HepG2 (cell line): ENCODE measurements at regions not wholly inside any gene's neighbourhood (a gene's known extent, or its start where the extent isn't known, plus 50 kb on each side); places are given as distances from the start of the nearest gene placed in this dataset.

Experiments used
- EP300 ChIP-seq, 3 experiments: sonication (generic) in 1 of 3; formaldehyde crosslinking in 1 of 3; IDR thresholded peaks; 2 replicates each; pipeline versions ENCODE4 v1.5.1 to v1.6.1; 2011 to 2020; ENCODE audit warnings: low read depth in 2 of 3, low read length in 2 of 3, borderline replicate concordance in 1 of 3, improper control_type of control experiment in 1 of 3, mild to moderate bottlenecking in 1 of 3, missing genetic modification reagents in 1 of 3, moderate library complexity in 1 of 3
- HMGA1 ChIP-seq: sonication (generic); formaldehyde crosslinking; conservative IDR thresholded peaks from 2 replicates; pipeline ENCODE4 v1.4.0; 2020; ENCODE audit warnings: missing genetic modification reagents
- KMT2A ChIP-seq: sonication (generic); formaldehyde crosslinking; IDR thresholded peaks from 2 replicates; pipeline ENCODE4 v1.4.0; 2020; ENCODE audit warnings: missing genetic modification reagents
- PHF8 ChIP-seq: sonication (generic); formaldehyde crosslinking; IDR thresholded peaks from 2 replicates; pipeline ENCODE4 v1.5.0; 2020; ENCODE audit warnings: missing genetic modification reagents
- POLR2AphosphoS2 ChIP-seq: IDR thresholded peaks from 2 replicates; pipeline ENCODE4 v1.6.1; 2011; ENCODE audit warnings: low read depth, low read length, improper control_type of control experiment
- SOX5 ChIP-seq: IDR thresholded peaks from 2 replicates; pipeline ENCODE4 v1.6.1; 2016; ENCODE audit warnings: borderline replicate concordance
- SOX6 ChIP-seq, 2 experiments: fragments of 450-650 bp in 1 of 2; sonication (generic) in 1 of 2; formaldehyde crosslinking in 1 of 2; IDR thresholded peaks; 2 replicates each; pipeline versions ENCODE4 v1.4.0 to v1.6.1; 2017 to 2020; ENCODE audit warnings: antibody characterized with exemption in 1 of 2, mild to moderate bottlenecking in 1 of 2, missing genetic modification reagents in 1 of 2
- ZNF180 ChIP-seq: sonication (generic); formaldehyde crosslinking; IDR thresholded peaks from 2 replicates; pipeline ENCODE4 v1.4.0; 2020; ENCODE audit warnings: low read depth, missing genetic modification reagents, borderline replicate concordance
- TF ChIP-seq, protein P1 (sequence below): sonication (generic); formaldehyde crosslinking; IDR thresholded peaks from 2 replicates; pipeline ENCODE4 v1.4.0; 2020; ENCODE audit warnings: mild to moderate bottlenecking, missing genetic modification reagents
- TF ChIP-seq, protein P2 (sequence below): sonication (generic); formaldehyde crosslinking; conservative IDR thresholded peaks from 2 replicates; pipeline ENCODE4 v1.5.0; 2020; ENCODE audit warnings: missing genetic modification reagents
- TF ChIP-seq, protein P3 (sequence below): IDR thresholded peaks from 2 replicates; pipeline ENCODE4 v1.4.0; 2020; ENCODE audit warnings: mild to moderate bottlenecking, missing genetic modification reagents

DNA sequence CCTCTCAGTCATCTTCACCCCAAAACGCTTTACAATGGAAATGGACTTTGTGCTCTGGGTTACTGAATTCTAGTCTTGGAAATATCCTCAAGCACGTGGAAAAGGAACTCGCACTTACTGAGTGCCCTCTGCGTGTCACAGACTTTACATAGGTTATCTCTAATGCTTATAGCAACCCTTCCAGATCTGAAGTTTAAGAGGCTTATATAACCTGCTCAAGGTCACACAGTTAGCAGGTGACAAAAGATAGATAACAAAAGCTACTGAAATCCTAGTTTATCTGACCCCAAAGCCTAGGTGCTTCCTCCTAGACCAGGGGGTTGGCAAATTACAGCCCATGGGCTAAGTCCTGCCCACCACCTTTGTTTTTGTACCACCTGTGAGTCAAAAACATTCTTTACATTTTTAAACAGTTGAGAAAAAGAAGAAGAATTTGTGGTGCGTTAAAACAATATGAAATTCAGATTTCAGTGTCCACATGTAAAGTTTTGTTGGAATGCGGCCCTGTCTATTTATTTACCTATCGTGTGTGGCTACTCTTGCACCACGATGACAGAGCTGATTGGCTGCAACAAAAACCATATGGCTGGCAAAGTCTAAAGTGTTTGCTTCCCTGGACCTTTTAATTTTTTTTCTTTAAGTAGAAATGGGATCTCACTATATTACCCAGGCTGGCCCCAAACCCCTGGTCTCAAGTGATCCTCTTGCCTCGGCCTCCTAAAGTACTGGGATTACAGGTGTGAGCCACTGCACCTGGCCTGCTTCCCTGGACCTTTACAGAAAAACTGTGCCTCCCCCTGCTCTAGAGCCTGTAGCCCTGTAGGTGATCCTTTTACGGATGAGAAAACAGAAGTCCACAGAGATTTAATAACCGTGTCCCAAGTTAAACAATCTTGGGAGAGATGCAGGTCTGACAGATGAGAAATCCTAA, 110.2 kb upstream of the RREB1 start (continued):
- TF ChIP-seq, protein P1, sequence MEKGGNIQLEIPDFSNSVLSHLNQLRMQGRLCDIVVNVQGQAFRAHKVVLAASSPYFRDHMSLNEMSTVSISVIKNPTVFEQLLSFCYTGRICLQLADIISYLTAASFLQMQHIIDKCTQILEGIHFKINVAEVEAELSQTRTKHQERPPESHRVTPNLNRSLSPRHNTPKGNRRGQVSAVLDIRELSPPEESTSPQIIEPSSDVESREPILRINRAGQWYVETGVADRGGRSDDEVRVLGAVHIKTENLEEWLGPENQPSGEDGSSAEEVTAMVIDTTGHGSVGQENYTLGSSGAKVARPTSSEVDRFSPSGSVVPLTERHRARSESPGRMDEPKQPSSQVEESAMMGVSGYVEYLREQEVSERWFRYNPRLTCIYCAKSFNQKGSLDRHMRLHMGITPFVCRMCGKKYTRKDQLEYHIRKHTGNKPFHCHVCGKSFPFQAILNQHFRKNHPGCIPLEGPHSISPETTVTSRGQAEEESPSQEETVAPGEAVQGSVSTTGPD (CRISPR knock-in tag): no peak
- TF ChIP-seq EP300 (IDR thresholded peaks at IDR 0.05; ENCODE audit: low read depth in 2 of 2, low read length in 2 of 2) (0 out of 4 replicates have a peak, but pooled peaks of 1 of the 2 experiments have one; percentile 15), EP300 (CRISPR knock-in tag; IDR thresholded peaks at IDR 0.05; ENCODE audit: borderline replicate concordance) (no peak), HMGA1 (CRISPR knock-in tag) (no peak), SOX6 (IDR thresholded peaks at IDR 0.05) (no peak), SOX6 (CRISPR knock-in tag; IDR thresholded peaks at IDR 0.05) (peak; percentile 65), KMT2A (CRISPR knock-in tag) (no peak), PHF8 (no peak), ZNF180 (no peak), POLR2AphosphoS2 (no peak), SOX5 (CRISPR knock-in tag) (peak; percentile 31; the same call in 1 of the 2 replicates)
- TF ChIP-seq, protein P2, sequence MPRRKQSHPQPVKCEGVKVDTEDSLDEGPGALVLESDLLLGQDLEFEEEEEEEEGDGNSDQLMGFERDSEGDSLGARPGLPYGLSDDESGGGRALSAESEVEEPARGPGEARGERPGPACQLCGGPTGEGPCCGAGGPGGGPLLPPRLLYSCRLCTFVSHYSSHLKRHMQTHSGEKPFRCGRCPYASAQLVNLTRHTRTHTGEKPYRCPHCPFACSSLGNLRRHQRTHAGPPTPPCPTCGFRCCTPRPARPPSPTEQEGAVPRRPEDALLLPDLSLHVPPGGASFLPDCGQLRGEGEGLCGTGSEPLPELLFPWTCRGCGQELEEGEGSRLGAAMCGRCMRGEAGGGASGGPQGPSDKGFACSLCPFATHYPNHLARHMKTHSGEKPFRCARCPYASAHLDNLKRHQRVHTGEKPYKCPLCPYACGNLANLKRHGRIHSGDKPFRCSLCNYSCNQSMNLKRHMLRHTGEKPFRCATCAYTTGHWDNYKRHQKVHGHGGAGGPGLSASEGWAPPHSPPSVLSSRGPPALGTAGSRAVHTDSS (CRISPR knock-in tag): no peak
- TF ChIP-seq, protein P3, sequence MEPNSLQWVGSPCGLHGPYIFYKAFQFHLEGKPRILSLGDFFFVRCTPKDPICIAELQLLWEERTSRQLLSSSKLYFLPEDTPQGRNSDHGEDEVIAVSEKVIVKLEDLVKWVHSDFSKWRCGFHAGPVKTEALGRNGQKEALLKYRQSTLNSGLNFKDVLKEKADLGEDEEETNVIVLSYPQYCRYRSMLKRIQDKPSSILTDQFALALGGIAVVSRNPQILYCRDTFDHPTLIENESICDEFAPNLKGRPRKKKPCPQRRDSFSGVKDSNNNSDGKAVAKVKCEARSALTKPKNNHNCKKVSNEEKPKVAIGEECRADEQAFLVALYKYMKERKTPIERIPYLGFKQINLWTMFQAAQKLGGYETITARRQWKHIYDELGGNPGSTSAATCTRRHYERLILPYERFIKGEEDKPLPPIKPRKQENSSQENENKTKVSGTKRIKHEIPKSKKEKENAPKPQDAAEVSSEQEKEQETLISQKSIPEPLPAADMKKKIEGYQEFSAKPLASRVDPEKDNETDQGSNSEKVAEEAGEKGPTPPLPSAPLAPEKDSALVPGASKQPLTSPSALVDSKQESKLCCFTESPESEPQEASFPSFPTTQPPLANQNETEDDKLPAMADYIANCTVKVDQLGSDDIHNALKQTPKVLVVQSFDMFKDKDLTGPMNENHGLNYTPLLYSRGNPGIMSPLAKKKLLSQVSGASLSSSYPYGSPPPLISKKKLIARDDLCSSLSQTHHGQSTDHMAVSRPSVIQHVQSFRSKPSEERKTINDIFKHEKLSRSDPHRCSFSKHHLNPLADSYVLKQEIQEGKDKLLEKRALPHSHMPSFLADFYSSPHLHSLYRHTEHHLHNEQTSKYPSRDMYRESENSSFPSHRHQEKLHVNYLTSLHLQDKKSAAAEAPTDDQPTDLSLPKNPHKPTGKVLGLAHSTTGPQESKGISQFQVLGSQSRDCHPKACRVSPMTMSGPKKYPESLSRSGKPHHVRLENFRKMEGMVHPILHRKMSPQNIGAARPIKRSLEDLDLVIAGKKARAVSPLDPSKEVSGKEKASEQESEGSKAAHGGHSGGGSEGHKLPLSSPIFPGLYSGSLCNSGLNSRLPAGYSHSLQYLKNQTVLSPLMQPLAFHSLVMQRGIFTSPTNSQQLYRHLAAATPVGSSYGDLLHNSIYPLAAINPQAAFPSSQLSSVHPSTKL (CRISPR knock-in tag): peak; percentile 36
